ENCODE measurements at regions not wholly inside any gene's neighbourhood (a gene's known extent, or its start where the extent isn't known, plus 50 kb on each side); places are given as distances from the start of the nearest gene placed in this dataset.

- no peak for DNase-seq (ENCODE audit: low read depth in 4 of 4, low spot score in 3 of 4)
Measured at GRCh38 chr12:91316161-91316906, 133.7 kb upstream of the DCN start.

GRCh38 chr12:91311081-91311480 lies 128.5 kb upstream of the DCN start:
- DNase-seq (ENCODE audit: low read depth in 4 of 4, low spot score in 3 of 4): no peak

GRCh38 chr12:91309450-91309849 lies 126.8 kb upstream of the DCN start:
- DNase-seq (ENCODE audit: low read depth in 4 of 4, low spot score in 3 of 4): no peak

GRCh38 chr12:91307957-91308670 lies 125.5 kb upstream of the DCN start:
- no peak for DNase-seq (ENCODE audit: low read depth in 4 of 4, low spot score in 3 of 4)

GRCh38 chr12:91290354-91290753 lies 107.7 kb upstream of the DCN start:
- no peak for DNase-seq (ENCODE audit: low read depth in 4 of 4, low spot score in 3 of 4)

GRCh38 chr12:91289906-91290305 lies 107.3 kb upstream of the DCN start:
- no peak for DNase-seq (ENCODE audit: low read depth in 4 of 4, low spot score in 3 of 4)

- DNase-seq (ENCODE audit: low read depth in 4 of 4, low spot score in 3 of 4): no peak
Measured at GRCh38 chr12:91289072-91289471, 106.5 kb upstream of the DCN start.

GRCh38 chr12:91287753-91288152 lies 105.1 kb upstream of the DCN start:
- DNase-seq (ENCODE audit: low read depth in 4 of 4, low spot score in 3 of 4): no peak

GRCh38 chr12:91278126-91278525 lies 95.5 kb upstream of the DCN start:
- no peak for DNase-seq (ENCODE audit: low read depth in 4 of 4, low spot score in 3 of 4)

- no peak for DNase-seq (ENCODE audit: low read depth in 4 of 4, low spot score in 3 of 4)
Measured at GRCh38 chr12:91276509-91276908, 93.9 kb upstream of the DCN start.

- no peak for DNase-seq (ENCODE audit: low read depth in 4 of 4, low spot score in 3 of 4)
Measured at GRCh38 chr12:91275321-91275720, 92.7 kb upstream of the DCN start.

GRCh38 chr12:91274916-91275315 lies 92.3 kb upstream of the DCN start:
- DNase-seq (ENCODE audit: low read depth in 4 of 4, low spot score in 3 of 4): no peak

- DNase-seq (ENCODE audit: low read depth in 4 of 4, low spot score in 3 of 4): no peak
Measured at GRCh38 chr12:91273560-91273959, 90.9 kb upstream of the DCN start.

- no peak for DNase-seq (ENCODE audit: low read depth in 4 of 4, low spot score in 3 of 4)
Measured at GRCh38 chr12:91272461-91273063, 89.9 kb upstream of the DCN start.

- DNase-seq (ENCODE audit: low read depth in 4 of 4, low spot score in 3 of 4): no peak
Measured at GRCh38 chr12:91271185-91271584, 88.6 kb upstream of the DCN start.

- no peak for DNase-seq (ENCODE audit: low read depth in 4 of 4, low spot score in 3 of 4)
Measured at GRCh38 chr12:91267039-91267438, 84.4 kb upstream of the DCN start.

- no peak for DNase-seq (ENCODE audit: low read depth in 4 of 4, low spot score in 3 of 4)
Measured at GRCh38 chr12:91264178-91264577, 81.6 kb upstream of the DCN start.

GRCh38 chr12:91261820-91262676 lies 79.4 kb upstream of the DCN start:
- no peak for DNase-seq (ENCODE audit: low read depth in 4 of 4, low spot score in 3 of 4)

- no peak for DNase-seq (ENCODE audit: low read depth in 4 of 4, low spot score in 3 of 4)
Measured at GRCh38 chr12:91256411-91256810, 73.8 kb upstream of the DCN start.

GRCh38 chr12:91252341-91252740 lies 69.7 kb upstream of the DCN start:
- no peak for DNase-seq (ENCODE audit: low read depth in 4 of 4, low spot score in 3 of 4)

- DNase-seq (ENCODE audit: low read depth in 4 of 4, low spot score in 3 of 4): no peak
Measured at GRCh38 chr12:91250273-91250665, 67.7 kb upstream of the DCN start.
